ENCODE measurements at regions not wholly inside any gene's neighbourhood (a gene's known extent, or its start where the extent isn't known, plus 50 kb on each side); places are given as distances from the start of the nearest gene placed in this dataset.

- Mint-ChIP-seq H3K4me1 (ENCODE audit: insufficient read depth, unreplicated experiment) (peaks cover 25% of the 10 kb centered on the region), H3K9me3 (ENCODE audit: unreplicated experiment) (no peaks in the 10 kb centered on the region), H3K27ac (ENCODE audit: low read depth, unreplicated experiment) (no peak overlapping the region), H3K4me3 (ENCODE audit: unreplicated experiment) (no peak overlapping the region), H3K36me3 (ENCODE audit: insufficient read depth, unreplicated experiment) (no peaks in the 10 kb centered on the region), H3K27me3 (ENCODE audit: insufficient read depth, unreplicated experiment) (peaks cover 15% of the 10 kb centered on the region)
- no peak for DNase-seq (ENCODE audit: unreplicated experiment)
- BruUV-seq (replicated peaks), result no TSS peak
- POLR2A ChIA-PET, result no interaction called here
- intact Hi-C loops (cut with micrococcal nuclease), result no loop called here
- CTCF ChIA-PET, result interaction anchor here (0.6 kb wide), 2 partner anchors 46 to 235 kb away, joined by 3 read pairs; no protein-coding TSS in a partner anchor
- no peak for TF ChIP-seq CTCF (IDR thresholded peaks at IDR 0.05; ENCODE audit: unreplicated experiment)
These were observed 108.8 kb upstream of the EEPD1 start for GRCh38 chr7:36044101-36044892.

- BruUV-seq (replicated peaks), result no TSS peak
- Mint-ChIP-seq H3K4me3 (ENCODE audit: unreplicated experiment) (no peak overlapping the region), H3K9me3 (ENCODE audit: unreplicated experiment) (no peaks in the 10 kb centered on the region), H3K27me3 (ENCODE audit: insufficient read depth, unreplicated experiment) (peaks cover 15% of the 10 kb centered on the region), H3K36me3 (ENCODE audit: insufficient read depth, unreplicated experiment) (no peaks in the 10 kb centered on the region), H3K27ac (ENCODE audit: low read depth, unreplicated experiment) (no peak overlapping the region), H3K4me1 (ENCODE audit: insufficient read depth, unreplicated experiment) (peaks cover 20% of the 10 kb centered on the region)
- CTCF ChIA-PET, result no interaction called here
- intact Hi-C loops (cut with micrococcal nuclease), result loop anchor here (5.0 kb wide), 1 partner anchor 72 kb away; no protein-coding TSS in a partner anchor
- DNase-seq (ENCODE audit: unreplicated experiment), result no peak
- no peak for TF ChIP-seq CTCF (IDR thresholded peaks at IDR 0.05; ENCODE audit: unreplicated experiment)
- POLR2A ChIA-PET, result interaction anchor here (4.7 kb wide), 1 partner anchor 8 kb away, joined by 55 read pairs; no protein-coding TSS in a partner anchor
These were observed 107.7 kb upstream of the EEPD1 start for GRCh38 chr7:36045326-36045725.

- H3K4me1 Mint-ChIP-seq (ENCODE audit: insufficient read depth, unreplicated experiment), result peaks cover 15% of the 10 kb centered on the region
- no peak for TF ChIP-seq CTCF (IDR thresholded peaks at IDR 0.05; ENCODE audit: unreplicated experiment)
- ChIA-PET CTCF (interaction anchor here (1.0 kb wide), 1 partner anchor 83 kb away, joined by 4 read pairs; no protein-coding TSS in a partner anchor), POLR2A (interaction anchor here (4.7 kb wide), 1 partner anchor 9 kb away, joined by 55 read pairs; no protein-coding TSS in a partner anchor)
- no peak overlapping the region for H3K4me3 Mint-ChIP-seq (ENCODE audit: unreplicated experiment)
- H3K27me3 Mint-ChIP-seq (ENCODE audit: insufficient read depth, unreplicated experiment), result peaks cover 15% of the 10 kb centered on the region
- no TSS peak for BruUV-seq (replicated peaks)
- no peak overlapping the region for H3K27ac Mint-ChIP-seq (ENCODE audit: low read depth, unreplicated experiment)
- DNase-seq (ENCODE audit: unreplicated experiment), result no peak
- intact Hi-C loops (cut with micrococcal nuclease), result loop anchor here (5.0 kb wide), 1 partner anchor 71 kb away; no protein-coding TSS in a partner anchor
- no peaks in the 10 kb centered on the region for H3K36me3 Mint-ChIP-seq (ENCODE audit: insufficient read depth, unreplicated experiment)
- H3K9me3 Mint-ChIP-seq (ENCODE audit: unreplicated experiment), result no peaks in the 10 kb centered on the region
These were observed 107.2 kb upstream of the EEPD1 start for GRCh38 chr7:36045830-36046341.

- ChIA-PET CTCF (interaction anchor here (0.5 to 1.8 kb wide), 6 partner anchors 9 to 479 kb away, joined by 3 to 7 read pairs (median 3); no protein-coding TSS in a partner anchor), POLR2A (interaction anchor here (0.6 to 4.7 kb wide), 5 partner anchors 10 to 234 kb away, joined by 6 to 55 read pairs (median 7); no protein-coding TSS in a partner anchor)
- Mint-ChIP-seq H3K4me3 (ENCODE audit: unreplicated experiment) (no peak overlapping the region), H3K27me3 (ENCODE audit: insufficient read depth, unreplicated experiment) (peaks cover 13% of the 10 kb centered on the region), H3K4me1 (ENCODE audit: insufficient read depth, unreplicated experiment) (peaks cover 12% of the 10 kb centered on the region), H3K27ac (ENCODE audit: low read depth, unreplicated experiment) (no peak overlapping the region), H3K9me3 (ENCODE audit: unreplicated experiment) (no peaks in the 10 kb centered on the region), H3K36me3 (ENCODE audit: insufficient read depth, unreplicated experiment) (no peaks in the 10 kb centered on the region)
- DNase-seq (ENCODE audit: unreplicated experiment), result peak; percentile 19
- no peak for TF ChIP-seq CTCF (IDR thresholded peaks at IDR 0.05; ENCODE audit: unreplicated experiment)
- intact Hi-C loops (cut with micrococcal nuclease), result loop anchor here (5.0 kb wide), 1 partner anchor 70 kb away; no protein-coding TSS in a partner anchor
- no TSS peak for BruUV-seq (replicated peaks)
These were observed 105.9 kb upstream of the EEPD1 start for GRCh38 chr7:36047091-36047658.

All from MCF 10A (cell line).